ENCODE measurements at regions not wholly inside any gene's neighbourhood (a gene's known extent, or its start where the extent isn't known, plus 50 kb on each side); places are given as distances from the start of the nearest gene placed in this dataset.

DNA sequence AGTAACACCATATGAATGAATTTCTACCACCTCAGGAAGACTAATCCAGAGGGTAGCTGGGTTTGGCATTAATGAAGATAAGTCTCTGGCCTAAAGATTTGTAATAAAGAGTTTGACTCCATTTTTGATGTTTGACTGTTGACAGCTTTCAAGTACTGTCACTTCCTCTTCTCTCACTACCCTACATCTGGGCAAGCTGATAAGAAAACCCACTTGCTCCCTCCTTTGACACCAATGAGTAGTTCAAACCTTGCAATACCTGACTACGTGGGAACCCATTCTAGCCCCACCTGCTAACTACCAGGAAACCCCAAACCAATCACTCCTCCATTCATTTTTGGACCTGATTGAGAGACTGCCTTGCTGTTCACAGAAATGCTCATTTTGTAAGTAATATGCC is 621.5 kb downstream of the TENT5A start:
- H3K4me3 ChIP-seq (ENCODE audit: low read depth in 1 of 2, low read length in 1 of 2) = no peak overlapping the region

DNA sequence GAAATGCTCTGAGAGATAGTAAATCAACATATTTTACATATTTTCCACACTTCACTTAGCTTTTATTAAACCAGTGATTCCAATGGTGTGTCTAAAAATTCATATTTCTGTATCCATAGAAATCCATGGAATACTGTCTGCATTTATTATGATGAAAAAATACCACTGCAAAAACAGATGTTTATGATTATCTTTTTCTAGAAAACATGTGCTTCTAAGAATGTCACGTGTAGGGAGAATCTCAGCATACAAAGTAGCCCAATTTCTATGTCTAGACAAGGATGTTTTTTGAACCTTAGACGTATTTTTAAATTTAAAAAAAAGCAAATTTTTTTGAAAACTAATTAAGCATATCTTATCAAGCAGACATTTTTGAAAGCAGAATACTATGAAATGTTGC is 622.4 kb downstream of the TENT5A start:
- H3K9me3 ChIP-seq = no peaks in the 10 kb centered on the region
- no peaks in the 10 kb centered on the region for H3K27me3 ChIP-seq
- H3K27ac ChIP-seq = no peak overlapping the region
- TF ChIP-seq, protein P1, sequence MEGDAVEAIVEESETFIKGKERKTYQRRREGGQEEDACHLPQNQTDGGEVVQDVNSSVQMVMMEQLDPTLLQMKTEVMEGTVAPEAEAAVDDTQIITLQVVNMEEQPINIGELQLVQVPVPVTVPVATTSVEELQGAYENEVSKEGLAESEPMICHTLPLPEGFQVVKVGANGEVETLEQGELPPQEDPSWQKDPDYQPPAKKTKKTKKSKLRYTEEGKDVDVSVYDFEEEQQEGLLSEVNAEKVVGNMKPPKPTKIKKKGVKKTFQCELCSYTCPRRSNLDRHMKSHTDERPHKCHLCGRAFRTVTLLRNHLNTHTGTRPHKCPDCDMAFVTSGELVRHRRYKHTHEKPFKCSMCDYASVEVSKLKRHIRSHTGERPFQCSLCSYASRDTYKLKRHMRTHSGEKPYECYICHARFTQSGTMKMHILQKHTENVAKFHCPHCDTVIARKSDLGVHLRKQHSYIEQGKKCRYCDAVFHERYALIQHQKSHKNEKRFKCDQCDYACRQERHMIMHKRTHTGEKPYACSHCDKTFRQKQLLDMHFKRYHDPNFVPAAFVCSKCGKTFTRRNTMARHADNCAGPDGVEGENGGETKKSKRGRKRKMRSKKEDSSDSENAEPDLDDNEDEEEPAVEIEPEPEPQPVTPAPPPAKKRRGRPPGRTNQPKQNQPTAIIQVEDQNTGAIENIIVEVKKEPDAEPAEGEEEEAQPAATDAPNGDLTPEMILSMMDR (IDR thresholded peaks at IDR 0.05) = no peak
- no peak overlapping the region for H3K4me3 ChIP-seq (ENCODE audit: low read depth in 1 of 2, low read length in 1 of 2)
- H3K4me1 ChIP-seq (ENCODE audit: control insufficient read depth in 1 of 2, insufficient read depth in 1 of 2, low read depth in 1 of 2, low read length in 1 of 2) = no peaks in the 10 kb centered on the region
- no peaks in the 10 kb centered on the region for H3K36me3 ChIP-seq

More for the DNA sequence above, 621.5 kb downstream of the TENT5A start:
- Histone ChIP-seq H3K27ac (no peak overlapping the region), H3K36me3 (no peaks in the 10 kb centered on the region), H3K9me3 (no peaks in the 10 kb centered on the region), H3K27me3 (no peaks in the 10 kb centered on the region), H3K4me1 (ENCODE audit: control insufficient read depth in 1 of 2, insufficient read depth in 1 of 2, low read depth in 1 of 2, low read length in 1 of 2) (no peaks in the 10 kb centered on the region)
- TF ChIP-seq, protein P1 (IDR thresholded peaks at IDR 0.05) = no peak

DNA sequence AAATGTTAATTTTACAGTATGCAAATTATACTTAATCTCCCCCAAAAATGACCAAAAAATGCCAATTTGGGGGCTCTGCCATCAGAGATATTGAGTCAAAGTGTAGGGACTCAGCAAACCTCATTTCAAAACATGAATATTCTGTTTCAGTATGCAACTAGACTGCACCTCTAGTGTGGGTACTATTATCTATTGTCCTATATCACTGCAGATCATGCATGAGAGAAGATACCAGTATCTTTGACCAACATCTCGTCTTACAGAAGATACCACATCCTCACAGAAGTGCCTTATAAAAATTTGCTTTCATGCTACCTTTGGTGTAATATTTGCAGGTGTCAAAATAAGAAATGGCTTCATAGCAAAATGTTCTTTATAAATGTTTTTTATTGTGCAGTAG is 623.8 kb downstream of the TENT5A start:
- no peak overlapping the region for H3K27ac ChIP-seq
- H3K4me1 ChIP-seq (ENCODE audit: control insufficient read depth in 1 of 2, insufficient read depth in 1 of 2, low read depth in 1 of 2, low read length in 1 of 2) = no peaks in the 10 kb centered on the region
- no peaks in the 10 kb centered on the region for H3K27me3 ChIP-seq
- H3K4me3 ChIP-seq (ENCODE audit: low read depth in 1 of 2, low read length in 1 of 2) = no peak overlapping the region
- H3K36me3 ChIP-seq = no peaks in the 10 kb centered on the region
- H3K9me3 ChIP-seq = no peaks in the 10 kb centered on the region
- TF ChIP-seq, protein P1 (IDR thresholded peaks at IDR 0.05) = no peak

DNA sequence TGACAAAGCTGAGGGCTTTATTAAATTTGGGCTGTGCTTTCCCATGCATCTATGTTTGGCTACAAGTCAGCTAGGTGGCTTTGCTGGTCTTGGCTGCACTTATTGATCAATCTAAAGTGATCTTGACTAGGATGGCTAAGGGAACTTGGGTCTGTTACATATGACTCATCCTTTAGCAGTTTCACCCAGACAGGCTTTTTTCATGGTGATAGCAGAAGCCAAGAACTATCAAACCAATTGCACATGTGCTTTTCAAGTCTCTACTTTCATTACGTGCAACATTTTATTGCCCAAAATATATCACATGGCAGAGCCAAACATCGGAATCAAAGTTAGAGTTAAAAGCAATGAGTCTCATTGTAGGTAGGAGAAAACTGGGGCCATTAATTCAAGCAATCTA is 626.3 kb downstream of the TENT5A start:
- Histone ChIP-seq H3K9me3 (no peaks in the 10 kb centered on the region), H3K4me3 (ENCODE audit: low read depth in 1 of 2, low read length in 1 of 2) (no peak overlapping the region), H3K27me3 (no peaks in the 10 kb centered on the region), H3K4me1 (ENCODE audit: control insufficient read depth in 1 of 2, insufficient read depth in 1 of 2, low read depth in 1 of 2, low read length in 1 of 2) (no peaks in the 10 kb centered on the region), H3K36me3 (no peaks in the 10 kb centered on the region), H3K27ac (no peak overlapping the region)
- TF ChIP-seq, protein P1 (IDR thresholded peaks at IDR 0.05) = no peak

DNA sequence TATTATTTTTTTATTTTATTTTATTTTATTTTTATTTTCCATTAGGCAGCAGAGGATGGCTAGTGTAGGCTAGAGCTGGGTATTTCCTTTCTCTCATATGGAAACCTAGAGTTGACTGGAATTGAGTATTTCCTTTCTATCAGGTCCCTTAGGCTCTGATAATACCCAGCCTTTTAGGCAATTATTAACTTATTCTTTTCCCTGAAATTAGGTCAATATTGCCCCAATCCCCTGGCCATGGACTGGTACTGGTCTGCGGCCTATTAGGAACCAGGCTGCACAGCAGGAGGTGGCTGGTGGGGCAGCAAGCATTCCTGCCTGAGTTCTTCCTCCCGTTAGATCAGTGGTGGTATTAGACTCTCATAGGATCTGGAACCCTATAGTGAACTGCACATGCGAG is 632.2 kb downstream of the TENT5A start:
- no peak overlapping the region for H3K4me3 ChIP-seq (ENCODE audit: low read depth in 1 of 2, low read length in 1 of 2)
- H3K4me1 ChIP-seq (ENCODE audit: control insufficient read depth in 1 of 2, insufficient read depth in 1 of 2, low read depth in 1 of 2, low read length in 1 of 2) = no peaks in the 10 kb centered on the region
- no peaks in the 10 kb centered on the region for H3K27me3 ChIP-seq
- H3K27ac ChIP-seq = no peak overlapping the region
- no peaks in the 10 kb centered on the region for H3K9me3 ChIP-seq
- TF ChIP-seq, protein P1 (IDR thresholded peaks at IDR 0.05) = no peak
- no peaks in the 10 kb centered on the region for H3K36me3 ChIP-seq

DNA sequence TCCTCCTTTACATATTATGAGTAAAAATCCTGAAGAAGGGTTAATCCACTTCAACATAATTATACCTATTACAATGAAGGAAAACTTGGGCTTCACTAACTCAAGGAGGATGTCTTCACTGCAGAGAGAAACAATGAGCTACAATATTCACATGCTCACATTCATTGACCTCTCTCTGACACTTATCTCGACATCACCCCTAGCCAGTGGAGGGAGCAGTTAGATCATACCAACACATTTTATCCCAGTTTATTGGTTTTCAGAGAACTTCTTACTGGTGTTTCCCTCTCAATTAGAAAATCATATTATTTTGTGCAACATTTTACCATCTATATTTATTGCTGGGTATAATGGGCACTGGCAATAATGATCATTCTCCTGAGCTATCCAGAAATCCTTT is 646.5 kb downstream of the TENT5A start:
- TF ChIP-seq, protein P1 (IDR thresholded peaks at IDR 0.05) = no peak
- no peaks in the 10 kb centered on the region for H3K9me3 ChIP-seq
- no peaks in the 10 kb centered on the region for H3K27me3 ChIP-seq

More for the DNA sequence above, 646.5 kb downstream of the TENT5A start:
- Histone ChIP-seq H3K4me1 (ENCODE audit: control insufficient read depth in 1 of 2, insufficient read depth in 1 of 2, low read depth in 1 of 2, low read length in 1 of 2) (no peaks in the 10 kb centered on the region), H3K4me3 (ENCODE audit: low read depth in 1 of 2, low read length in 1 of 2) (no peak overlapping the region), H3K36me3 (no peaks in the 10 kb centered on the region), H3K27ac (no peak overlapping the region)

Measured in neutrophil (primary cell).